Transverse colon (tissue), 4 donors: ENCODE measurements at regions not wholly inside any gene's neighbourhood (a gene's known extent, or its start where the extent isn't known, plus 50 kb on each side); places are given as distances from the start of the nearest gene placed in this dataset.
"Not testable (repeated sequence)": the region's sequence is repeated elsewhere in the genome, so short reads cannot be mapped to it uniquely, and the experiment has no call there.

Experiments
- DNase-seq: peaks from one replicate; pipeline ENCODE4 v3.0.0-alpha.2; 2019
- H3K27ac ChIP-seq, 4 donors: fragments of 200-600 bp; sonication (generic); 2 replicates each; pipeline ENCODE4 v1.5.1; 2016 to 2018; ENCODE audit warnings: inconsistent platforms in 4 of 4
- H3K27me3 ChIP-seq: fragments of 200-600 bp; sonication (generic); 2 replicates; pipeline ENCODE4 v1.5.1; 2017; ENCODE audit warnings: inconsistent platforms
- H3K36me3 ChIP-seq, 4 donors: fragments of 200-600 bp; sonication (generic); 2 replicates each; pipeline ENCODE4 v1.5.1; 2017 to 2019; ENCODE audit warnings: inconsistent platforms in 4 of 4
- H3K4me1 ChIP-seq, 4 donors: fragments of 200-600 bp; sonication (generic); 2 replicates each; pipeline ENCODE4 v1.5.1; 2017 to 2020; ENCODE audit warnings: inconsistent platforms in 4 of 4
- H3K4me3 ChIP-seq, 4 donors: fragments of 200-600 bp; sonication (generic); 1 replicate in 1 of 4; 2 replicates in 3 of 4; pipeline versions ENCODE4 v1.5.1 to v1.6.1; 2017 to 2019; ENCODE audit warnings: inconsistent platforms in 4 of 4
- H3K9me3 ChIP-seq, 2 donors: fragments of 200-600 bp; sonication (generic); 2 replicates each; pipeline ENCODE4 v1.5.1; 2017 to 2019; ENCODE audit warnings: inconsistent platforms in 2 of 2
- CTCF ChIP-seq, 5 experiments: fragments of 200-600 bp in 3 of 5; fragments of 450-650 bp in 2 of 5; sonication (generic) in 3 of 5; IDR thresholded peaks; 1 replicate in 2 of 5; 2 replicates in 3 of 5; pipeline ENCODE4 v1.5.1; 2016 to 2017; ENCODE audit warnings: antibody characterized with exemption in 5 of 5, inconsistent platforms in 3 of 5, mild to moderate bottlenecking in 2 of 5, moderate library complexity in 1 of 5
- EP300 ChIP-seq: sonication (generic); formaldehyde crosslinking; IDR thresholded peaks from one replicate; pipeline ENCODE4 v1.6.1; 2017; ENCODE audit warnings: antibody characterized with exemption, low read depth
- POLR2A ChIP-seq: fragments of 450-650 bp; IDR thresholded peaks from one replicate; pipeline ENCODE4 v1.6.1; 2016; ENCODE audit warnings: antibody characterized with exemption, mild to moderate bottlenecking, moderate library complexity
- POLR2AphosphoS5 ChIP-seq, 3 donors: sonication (generic); formaldehyde crosslinking; IDR thresholded peaks; one replicate each; pipeline ENCODE4 v1.6.1; 2016; ENCODE audit warnings: antibody characterized with exemption in 3 of 3
- WGBS, 2 donors: methylation state at CpG; one replicate each; pipeline ENCODE4 v1.1.5; 2018; ENCODE audit warnings: low coverage in 1 of 2; 5-methylcytosine and 5-hydroxymethylcytosine counted together
- in situ Hi-C, 4 donors: fragments of 200-750 bp; cut with MboI; loops; one replicate each; pipeline versions ENCODE4 v1.15.0 to v1.15.1; 2017; ENCODE audit warnings: low sequenced_read_pairs in 3 of 4, low pct_ligation_motif_present in 1 of 4, low pct_unique_long_range_greater_than_20kb in 1 of 4
- intact Hi-C: fragments of 100-400 bp; cut with DNase I; formaldehyde crosslinking; loops from one replicate; pipeline ENCODE4 v1.15.1; 2023; ENCODE audit warnings: low total_unique reads

GRCh38 chr14:98219638-98220037, 1052.4 kb downstream of the BCL11B start:
- Histone ChIP-seq H3K27me3 (no peaks in the 10 kb centered on the region), H3K27ac (no peak overlapping the region), H3K36me3 (no peaks in the 10 kb centered on the region), H3K4me3 (no peak overlapping the region), H3K9me3 (no peaks in the 10 kb centered on the region), H3K4me1 (no peaks in the 10 kb centered on the region)
- in situ Hi-C loops (no loop called here), intact Hi-C loops (no loop called here)
- TF ChIP-seq POLR2AphosphoS5 (IDR thresholded peaks at IDR 0.05) (no peak), POLR2A (no peak), CTCF (IDR thresholded peaks at IDR 0.05) (no peak), EP300 (no peak)
- WGBS, 2 donors = 92% methylated on average over 5 of the region's 5 CpGs; no CpG with 5 or more reads in 1 of the 2 donors
- DNase-seq = no peak

- in situ Hi-C loops = no loop called here
- Histone ChIP-seq H3K27me3 (no peaks in the 10 kb centered on the region), H3K9me3 (no peaks in the 10 kb centered on the region), H3K36me3 (no peaks in the 10 kb centered on the region), H3K4me3 (no peak overlapping the region), H3K4me1 (no peaks in the 10 kb centered on the region), H3K27ac (no peak overlapping the region)
- TF ChIP-seq CTCF (IDR thresholded peaks at IDR 0.05) (no peak), POLR2AphosphoS5 (IDR thresholded peaks at IDR 0.05) (no peak), POLR2A (no peak), EP300 (no peak)
- WGBS, 2 donors = 61 to 80% methylated on average over 3 to 6 of the region's 6 CpGs
- intact Hi-C loops = no loop called here
- DNase-seq = no peak
Measured at GRCh38 chr14:98223106-98223505, 1048.9 kb downstream of the BCL11B start.

- WGBS, 2 donors = 65 to 79% methylated on average over 2 to 4 of the region's 4 CpGs
- H3K27me3 ChIP-seq, DNase-seq, H3K27ac ChIP-seq, H3K36me3 ChIP-seq, H3K9me3 ChIP-seq, intact Hi-C loops, in situ Hi-C loops, H3K4me3 ChIP-seq, H3K4me1 ChIP-seq: not testable (repeated sequence)
Measured at GRCh38 chr14:98223710-98224109, 1048.3 kb downstream of the BCL11B start.

GRCh38 chr14:98226411-98226810, 1045.6 kb downstream of the BCL11B start:
- DNase-seq = no peak
- Histone ChIP-seq H3K9me3 (no peaks in the 10 kb centered on the region), H3K4me1 (no peaks in the 10 kb centered on the region), H3K36me3 (no peaks in the 10 kb centered on the region), H3K27me3 (no peaks in the 10 kb centered on the region), H3K27ac (no peak overlapping the region), H3K4me3 (no peak overlapping the region)
- in situ Hi-C loops = no loop called here
- intact Hi-C loops = no loop called here
- 80 to 100% methylated on average over 2 to 8 of the region's 8 CpGs for WGBS, 2 donors
- TF ChIP-seq EP300 = no peak
- no peak for TF ChIP-seq CTCF (IDR thresholded peaks at IDR 0.05)
- no peak for TF ChIP-seq POLR2AphosphoS5 (IDR thresholded peaks at IDR 0.05)
- no peak for TF ChIP-seq POLR2A

- in situ Hi-C loops (no loop called here), intact Hi-C loops (no loop called here)
- H3K9me3 ChIP-seq = no peaks in the 10 kb centered on the region
- DNase-seq = no peak
- 63 to 70% methylated on average over 5 to 12 of the region's 12 CpGs for WGBS, 2 donors
- H3K4me3 ChIP-seq = no peak overlapping the region
- H3K4me1 ChIP-seq = no peaks in the 10 kb centered on the region
- no peak for TF ChIP-seq CTCF (IDR thresholded peaks at IDR 0.05)
- TF ChIP-seq POLR2A = no peak
- no peak for TF ChIP-seq POLR2AphosphoS5 (IDR thresholded peaks at IDR 0.05)
- TF ChIP-seq EP300 = no peak
- H3K27me3 ChIP-seq = no peaks in the 10 kb centered on the region
- no peak overlapping the region for H3K27ac ChIP-seq
- H3K36me3 ChIP-seq = no peaks in the 10 kb centered on the region
Measured at GRCh38 chr14:98227000-98227726, 1044.8 kb downstream of the BCL11B start.
